HCT116 (cell line): ENCODE measurements at regions not wholly inside any gene's neighbourhood (a gene's known extent, or its start where the extent isn't known, plus 50 kb on each side); places are given as distances from the start of the nearest gene placed in this dataset.

Experiments used
- CEBPB ChIP-seq: IDR thresholded peaks from 2 replicates; pipeline ENCODE4 v1.6.1; 2012; ENCODE audit warnings: low read depth
- CTCF ChIP-seq, 3 experiments: fragments of 200-600 bp in 1 of 3; sonication (generic) in 1 of 3; IDR thresholded peaks in 2 of 3; conservative IDR thresholded peaks in 1 of 3; 2 replicates each; pipeline ENCODE4 v1.5.1; 2012 to 2017; ENCODE audit warnings: low read depth in 2 of 3, low read length in 2 of 3, antibody characterized with exemption in 1 of 3, borderline replicate concordance in 1 of 3, control low read depth in 1 of 3, mild to moderate bottlenecking in 1 of 3, mixed read lengths in 1 of 3, mixed run types in 1 of 3, moderate library complexity in 1 of 3; ENCODE audit not compliant: insufficient read depth in 1 of 3
- EGR1 ChIP-seq: IDR thresholded peaks from 2 replicates; pipeline ENCODE4 v1.6.1; 2012; ENCODE audit warnings: low read depth
- ELF1 ChIP-seq: IDR thresholded peaks from 2 replicates; pipeline ENCODE4 v1.6.1; 2012; ENCODE audit warnings: low read depth, borderline replicate concordance
- EZH2 ChIP-seq: fragments of 200-600 bp; sonication (generic); IDR thresholded peaks from 2 replicates; pipeline ENCODE4 v1.6.1; 2017; ENCODE audit warnings: antibody characterized with exemption, mixed run types
- FOSL1 ChIP-seq: IDR thresholded peaks from 2 replicates; pipeline ENCODE4 v1.6.1; 2012; ENCODE audit warnings: low read depth
- JUND ChIP-seq: IDR thresholded peaks from 2 replicates; pipeline ENCODE4 v1.6.1; 2012
- POLR2A ChIP-seq: IDR thresholded peaks from 2 replicates; pipeline ENCODE4 v1.7.0; 2011; ENCODE audit warnings: borderline replicate concordance; ENCODE audit not compliant: insufficient read depth, insufficient read length; ENCODE audit errors: extremely low read depth
- POLR2AphosphoS5 ChIP-seq: IDR thresholded peaks from 2 replicates; pipeline ENCODE4 v1.6.1; 2011; ENCODE audit warnings: mild to moderate bottlenecking, low read depth, low read length, moderate library complexity
- REST ChIP-seq: IDR thresholded peaks from 2 replicates; pipeline ENCODE4 v1.6.1; 2012; ENCODE audit warnings: low read depth
- SIN3A ChIP-seq: IDR thresholded peaks from 2 replicates; pipeline ENCODE4 v1.6.1; 2012; ENCODE audit warnings: low read depth
- YY1 ChIP-seq: IDR thresholded peaks from 2 replicates; pipeline ENCODE4 v1.6.1; 2011; ENCODE audit warnings: low read length, low read depth, moderate library complexity, mild to moderate bottlenecking; ENCODE audit not compliant: insufficient replicate concordance; ENCODE audit errors: extremely low read depth
- ZFX ChIP-seq: fragments of 450-650 bp; IDR thresholded peaks from 2 replicates; pipeline ENCODE4 v1.6.1; 2017

- TF ChIP-seq ELF1 (no peak), YY1 (no peak), CEBPB (no peak), CTCF (IDR thresholded peaks at IDR 0.05 in 2 of 3, conservative IDR thresholded peaks at IDR 0.05 in 1 of 3; ENCODE audit: borderline replicate concordance in 1 of 3, insufficient read depth in 1 of 3, low read depth in 2 of 3, low read length in 2 of 3) (no peak), POLR2AphosphoS5 (no peak), POLR2A (no peak), ZFX (no peak), REST (no peak), JUND (no peak), EZH2 (no peak), EGR1 (no peak), FOSL1 (no peak), SIN3A (no peak)
These were observed 92.7 kb downstream of the FAM217A start for GRCh38 chr6:3986241-3986640.
